ENCODE measurements at regions not wholly inside any gene's neighbourhood (a gene's known extent, or its start where the extent isn't known, plus 50 kb on each side); places are given as distances from the start of the nearest gene placed in this dataset.

DNA sequence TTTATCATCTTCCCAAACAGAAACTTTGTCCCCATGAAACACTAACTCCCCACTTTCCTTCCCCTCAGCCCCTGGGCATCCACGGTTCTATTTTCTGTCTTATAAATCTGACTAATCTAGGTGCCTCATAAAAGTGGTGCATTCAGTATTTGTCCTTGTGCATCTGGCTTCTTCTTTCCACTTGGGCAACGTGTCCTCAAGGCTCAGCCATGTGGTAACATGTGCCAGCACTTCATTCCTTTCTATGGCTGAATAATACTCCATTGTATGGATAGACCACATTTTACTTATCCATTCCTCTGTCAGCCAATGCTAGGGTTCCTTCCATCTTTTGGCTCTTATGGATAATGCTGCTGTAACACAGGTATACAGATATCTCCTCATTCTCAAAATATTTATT is 305.0 kb upstream of the RUNX1 start:
- no peak for DNase-seq

DNA sequence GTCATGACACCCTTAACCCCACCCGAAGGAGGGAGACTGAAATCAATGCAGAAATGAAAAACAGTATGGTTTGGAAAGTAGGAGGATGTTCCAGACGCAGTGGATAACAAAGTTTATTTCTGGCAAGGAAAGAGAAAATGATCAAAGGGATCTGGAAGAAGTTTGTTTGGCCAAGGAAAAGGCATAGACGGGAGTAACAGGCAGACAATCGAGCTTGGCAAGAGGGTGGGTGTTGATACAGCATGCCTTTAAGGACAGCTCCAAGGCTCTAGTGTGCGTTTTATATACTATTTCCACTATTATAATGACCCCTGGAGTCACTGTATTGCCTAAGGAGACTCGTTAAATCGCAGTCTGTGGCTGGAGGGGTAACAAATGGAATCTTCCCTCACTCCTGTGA is 303.7 kb upstream of the RUNX1 start:
- no peak for DNase-seq

GRCh38 chr21:35352066-35352770 is 303.1 kb upstream of the RUNX1 start:
- no peak for DNase-seq

DNA sequence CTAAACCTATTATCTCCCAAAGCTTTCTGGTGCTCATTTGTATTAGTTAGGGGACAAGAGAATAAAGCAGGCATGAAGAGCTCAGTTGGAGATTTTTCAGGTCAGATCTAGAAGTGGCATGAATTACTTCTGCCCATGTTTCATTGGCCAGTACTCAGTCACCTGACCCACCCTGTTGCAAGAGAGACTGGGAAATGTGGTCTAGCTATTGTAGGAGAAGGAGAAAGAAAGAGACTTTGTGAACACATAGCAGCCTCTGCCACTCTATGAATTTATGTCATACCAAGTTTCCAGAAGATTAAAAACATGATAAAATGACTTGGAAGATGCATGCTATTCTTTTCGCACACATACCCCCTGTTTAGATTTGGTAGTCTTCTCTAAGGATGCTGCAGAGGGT is 302.3 kb upstream of the RUNX1 start:
- DNase-seq: no peak

GRCh38 chr21:35350965-35351364 is 301.9 kb upstream of the RUNX1 start:
- no peak for DNase-seq

- DNase-seq: no peak
These were observed 300.4 kb upstream of the RUNX1 start for GRCh38 chr21:35349376-35350080.

DNA sequence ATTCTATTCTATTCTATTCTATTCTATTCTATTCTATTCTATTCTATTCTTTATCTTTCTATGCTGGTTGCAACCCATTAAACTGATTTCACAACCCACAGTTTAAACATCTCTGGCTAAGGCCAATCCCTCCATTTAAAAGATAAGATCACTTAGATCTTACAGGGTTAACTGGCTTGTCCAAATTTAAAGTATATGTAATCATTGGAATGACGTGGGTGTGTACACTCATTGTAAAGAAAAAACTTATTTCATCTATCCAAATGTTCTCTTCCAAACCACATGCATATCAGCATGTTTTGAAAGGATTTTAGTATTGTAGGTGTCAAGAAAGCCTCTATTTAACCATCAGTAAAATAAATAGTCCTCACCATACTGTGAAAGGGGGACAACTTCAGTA is 299.6 kb upstream of the RUNX1 start:
- no peak for DNase-seq

DNA sequence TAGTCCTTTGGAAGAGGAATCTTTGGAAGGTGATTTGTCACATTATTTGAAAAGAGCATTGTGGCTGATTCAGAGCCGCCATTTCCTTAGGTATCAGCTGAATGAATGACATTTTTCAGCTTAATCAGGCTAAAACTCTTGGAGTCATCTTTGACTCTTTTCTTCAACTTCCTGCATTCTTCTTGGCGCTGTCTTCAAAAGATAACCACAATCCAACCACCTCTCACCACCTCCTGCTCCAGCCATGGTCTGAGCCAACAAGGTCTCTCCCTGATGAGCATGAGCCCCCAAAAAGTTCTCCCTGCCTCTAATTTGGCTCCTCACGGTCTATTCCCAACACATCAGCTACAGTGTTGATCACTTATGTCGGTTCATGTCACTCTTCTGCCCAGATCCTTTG is 297.6 kb upstream of the RUNX1 start:
- DNase-seq: no peak

DNA sequence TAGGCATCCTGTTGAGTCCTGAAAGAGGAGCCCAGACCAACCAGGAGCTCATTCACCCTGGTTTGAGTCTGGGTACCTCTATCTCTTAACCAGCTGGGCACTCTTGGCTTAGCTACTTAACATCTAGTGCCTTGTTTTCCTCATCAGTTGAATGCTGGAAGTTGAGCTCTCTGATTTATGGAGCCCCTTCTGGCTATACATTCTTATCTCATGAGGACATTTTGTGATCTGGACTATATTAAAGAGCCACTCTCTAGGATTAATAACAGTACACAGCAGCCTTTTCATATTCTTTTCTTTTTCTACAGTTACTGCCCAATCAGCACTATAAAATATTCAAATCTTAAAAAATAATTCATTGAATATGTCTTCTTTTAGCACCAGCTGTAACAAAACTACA is 296.9 kb upstream of the RUNX1 start:
- no peak for DNase-seq

DNA sequence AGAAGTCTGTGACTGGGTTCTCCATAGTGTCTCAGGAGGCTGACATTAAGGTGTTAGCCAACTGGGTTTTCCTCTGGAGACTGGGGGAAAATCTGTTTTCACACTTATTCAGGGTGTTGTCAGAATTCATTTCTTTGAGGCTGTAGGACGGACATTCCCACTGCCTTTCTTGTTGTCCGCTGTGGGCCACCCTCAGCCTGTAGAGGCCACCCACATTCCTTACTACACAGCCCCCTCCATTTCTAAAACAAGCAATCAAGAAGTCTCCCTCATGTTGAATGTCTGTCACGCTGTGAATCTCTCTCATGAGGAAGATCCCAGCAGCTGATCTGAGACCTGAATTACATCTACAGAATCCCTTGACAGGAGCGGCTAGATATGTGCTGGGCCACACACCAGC is 295.5 kb upstream of the RUNX1 start:
- no peak for DNase-seq

DNA sequence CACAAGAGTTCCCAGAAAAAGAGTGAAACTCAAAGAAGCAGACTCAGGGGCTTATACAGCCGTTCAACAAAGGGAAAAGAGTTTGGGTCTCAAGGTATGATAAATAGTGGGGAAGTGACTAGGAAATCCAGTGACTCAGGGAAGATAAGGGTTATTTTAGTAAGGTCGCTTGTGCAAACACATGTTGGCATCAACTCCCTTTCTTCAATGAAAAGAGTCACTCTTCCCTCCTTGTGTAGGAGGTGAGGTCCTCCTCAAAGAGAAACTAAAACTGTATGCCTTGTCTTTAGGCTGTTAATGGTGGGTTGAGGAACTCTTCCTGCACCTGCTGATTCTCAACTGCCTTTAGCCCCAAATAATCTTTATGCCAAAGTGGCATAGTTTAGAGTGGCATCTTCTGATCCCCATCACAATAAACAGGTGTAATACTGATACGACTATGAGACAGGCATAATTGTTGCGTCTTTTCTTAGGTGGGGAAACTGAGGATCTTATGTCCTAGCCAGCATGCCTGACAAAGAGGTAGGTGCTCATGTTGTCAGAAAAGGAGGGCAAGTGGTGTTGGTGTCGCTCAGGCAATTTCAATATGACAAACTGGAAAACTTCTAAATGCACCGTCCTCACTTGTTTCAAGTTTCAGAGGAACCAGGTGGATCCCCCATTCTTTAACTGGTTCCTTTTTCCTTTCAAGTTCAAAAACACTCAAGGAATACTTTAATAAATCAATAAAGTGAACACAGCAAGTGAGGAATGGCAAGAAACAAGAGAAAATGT is 294.1 kb upstream of the RUNX1 start:
- no peak for DNase-seq

DNA sequence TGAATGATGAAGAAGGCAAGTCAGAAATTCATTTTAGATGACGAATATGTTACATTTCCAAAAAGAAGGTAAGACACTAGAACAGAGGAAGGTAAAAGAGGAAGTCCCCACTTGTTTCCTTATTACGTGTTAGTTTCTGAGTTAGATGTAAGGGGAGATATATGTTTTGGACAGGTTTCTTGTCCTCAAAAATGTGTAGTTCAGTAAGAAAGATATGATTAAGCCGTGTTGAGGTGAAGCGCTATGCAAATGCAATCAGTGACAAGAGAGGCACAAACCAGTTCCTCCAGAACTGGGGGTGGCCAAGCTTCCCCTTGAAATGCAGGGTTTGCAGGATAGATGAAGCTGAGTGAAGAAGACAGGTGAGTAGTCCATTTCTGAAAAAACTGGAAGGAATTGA is 293.3 kb upstream of the RUNX1 start:
- DNase-seq: no peak

DNA sequence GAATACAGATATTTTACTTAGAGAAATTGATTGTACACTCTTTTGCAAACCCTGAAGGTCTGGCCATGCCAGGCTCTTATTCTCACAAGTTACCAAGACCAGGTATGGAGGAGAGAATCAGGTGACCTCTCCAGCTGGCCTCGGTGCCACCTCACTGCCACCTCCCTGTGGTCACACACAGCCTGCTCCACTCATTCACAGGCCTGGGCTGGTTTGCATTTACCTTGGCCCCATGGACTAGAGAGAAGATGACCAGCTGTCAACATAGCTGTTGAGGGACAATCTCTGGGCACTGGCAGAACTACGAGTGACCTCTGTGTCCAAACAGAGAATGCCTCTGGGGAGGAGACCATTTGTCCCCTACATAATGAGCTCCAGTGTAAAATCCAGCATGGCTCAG is 291.2 kb upstream of the RUNX1 start:
- DNase-seq: no peak

GRCh38 chr21:35338881-35339632 is 290.0 kb upstream of the RUNX1 start:
- DNase-seq: no peak

DNA sequence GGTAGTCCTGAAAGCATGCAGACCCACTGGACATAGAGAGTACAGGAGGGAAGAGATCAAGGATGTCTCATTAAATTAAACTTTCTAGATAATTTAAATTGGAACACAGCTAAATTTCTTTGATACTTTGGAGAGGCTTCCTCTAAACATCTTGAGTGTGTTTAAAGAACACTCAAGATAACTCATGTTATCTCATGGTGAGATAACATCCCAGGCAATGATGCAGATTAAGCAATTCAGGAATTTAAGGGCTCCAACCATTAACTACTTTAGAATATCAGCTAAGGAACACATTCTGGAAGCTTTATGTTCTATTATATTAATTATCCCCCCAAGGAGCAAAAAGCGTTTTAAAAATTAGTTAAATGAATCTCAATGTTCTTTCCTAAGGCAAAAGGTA is 289.2 kb upstream of the RUNX1 start:
- DNase-seq: no peak

DNA sequence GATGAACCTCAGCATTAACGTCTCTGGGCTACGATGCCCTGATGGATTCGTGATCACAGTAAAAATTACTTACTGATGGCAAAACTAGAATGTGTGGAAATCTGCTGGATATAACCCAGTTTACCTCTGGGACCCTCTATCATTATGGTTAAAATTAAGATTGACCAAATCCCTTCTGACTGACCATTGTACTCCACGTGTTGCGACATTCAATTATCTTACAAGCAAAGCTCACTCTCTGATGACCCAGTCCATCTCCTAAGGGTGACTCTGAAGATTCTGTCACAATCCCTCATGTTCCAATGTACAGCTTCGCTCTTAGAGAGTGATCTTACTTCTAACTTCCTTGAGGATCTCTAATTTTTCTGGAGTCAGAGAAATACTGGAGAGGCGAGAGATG is 288.5 kb upstream of the RUNX1 start:
- DNase-seq: no peak

GRCh38 chr21:35336534-35336933 is 287.4 kb upstream of the RUNX1 start:
- no peak for DNase-seq

GRCh38 chr21:35335951-35336446 is 286.9 kb upstream of the RUNX1 start:
- no peak for DNase-seq

- DNase-seq: no peak
These were observed 284.9 kb upstream of the RUNX1 start for GRCh38 chr21:35333831-35334618.

GRCh38 chr21:35332841-35333426 is 283.8 kb upstream of the RUNX1 start:
- DNase-seq: no peak

GRCh38 chr21:35329940-35330660 is 281.0 kb upstream of the RUNX1 start:
- DNase-seq: no peak
